Stimulated activated CD4-positive, alpha-beta T cell treated with anti-CD3 and anti-CD28 coated beads, Interleukin-12 subunit alpha, Interleukin-12 subunit beta, amount 100 ng/mL, for 4 hours (primary cell): ENCODE measurements at regions not wholly inside any gene's neighbourhood (a gene's known extent, or its start where the extent isn't known, plus 50 kb on each side); places are given as distances from the start of the nearest gene placed in this dataset.

ENCODE experiments used
- DNase-seq: peaks from one replicate; pipeline ENCODE4 v3.0.0-alpha.2; 2020

GRCh38 chr1:163406772-163407171 lies 85.0 kb downstream of the NUF2 start:
- no peak for DNase-seq

- no peak for DNase-seq
Observed at GRCh38 chr1:163408262-163408661, 86.5 kb downstream of the NUF2 start.

- DNase-seq: peak; percentile 3
Observed at GRCh38 chr1:163410073-163410999, 88.6 kb downstream of the NUF2 start.

- no peak for DNase-seq
Observed at GRCh38 chr1:163412221-163412620, 90.5 kb downstream of the NUF2 start.

GRCh38 chr1:163414778-163415177 lies 93.0 kb downstream of the NUF2 start:
- DNase-seq: no peak

GRCh38 chr1:163421701-163422100 lies 99.9 kb downstream of the NUF2 start:
- DNase-seq: no peak

- no peak for DNase-seq
Observed at GRCh38 chr1:163422738-163423404, 101.1 kb downstream of the NUF2 start.

GRCh38 chr1:163426505-163427251 lies 104.9 kb downstream of the NUF2 start:
- DNase-seq: no peak

- no peak for DNase-seq
Observed at GRCh38 chr1:163427279-163427678, 105.5 kb downstream of the NUF2 start.

- DNase-seq: no peak
Observed at GRCh38 chr1:163436140-163436812, 114.5 kb downstream of the NUF2 start.

GRCh38 chr1:163439471-163439870 lies 117.7 kb downstream of the NUF2 start:
- no peak for DNase-seq

GRCh38 chr1:163440090-163440489 lies 118.3 kb downstream of the NUF2 start:
- DNase-seq: no peak

- no peak for DNase-seq
Observed at GRCh38 chr1:163442231-163442879, 120.6 kb downstream of the NUF2 start.

- no peak for DNase-seq
Observed at GRCh38 chr1:163442895-163443294, 121.1 kb downstream of the NUF2 start.

GRCh38 chr1:163443863-163444262 lies 122.1 kb downstream of the NUF2 start:
- DNase-seq: no peak

GRCh38 chr1:163444665-163445064 lies 122.9 kb downstream of the NUF2 start:
- DNase-seq: no peak

GRCh38 chr1:163450986-163451385 lies 129.2 kb downstream of the NUF2 start:
- DNase-seq: no peak

- DNase-seq: no peak
Observed at GRCh38 chr1:163459539-163459938, 137.8 kb downstream of the NUF2 start.

GRCh38 chr1:163467289-163467688 lies 145.5 kb downstream of the NUF2 start:
- DNase-seq: no peak

- DNase-seq: no peak
Observed at GRCh38 chr1:163471779-163472650, 150.3 kb downstream of the NUF2 start.

GRCh38 chr1:163472651-163473248 lies 151.0 kb downstream of the NUF2 start:
- no peak for DNase-seq
